Glutamatergic neuron (in vitro differentiated cells): ENCODE measurements at regions not wholly inside any gene's neighbourhood (a gene's known extent, or its start where the extent isn't known, plus 50 kb on each side); places are given as distances from the start of the nearest gene placed in this dataset.

Source experiments
- DNase-seq: peaks from one replicate; pipeline ENCODE4 v3.0.0; 2022
- H3K27ac Mint-ChIP-seq: one replicate; pipeline ENCODE4 v1.8.0; 2020; ENCODE audit warnings: mild to moderate bottlenecking, mixed read lengths, inconsistent platforms; ENCODE audit not compliant: unreplicated experiment
- H3K27me3 Mint-ChIP-seq: one replicate; pipeline ENCODE4 v1.8.0; 2020; ENCODE audit warnings: mild to moderate bottlenecking, moderate library complexity, mixed read lengths, inconsistent platforms; ENCODE audit not compliant: unreplicated experiment
- H3K36me3 Mint-ChIP-seq: one replicate; pipeline ENCODE4 v1.8.0; 2020; ENCODE audit warnings: mild to moderate bottlenecking, mixed read lengths, inconsistent platforms; ENCODE audit not compliant: unreplicated experiment
- H3K4me1 Mint-ChIP-seq: one replicate; pipeline ENCODE4 v1.8.0; 2020; ENCODE audit warnings: mild to moderate bottlenecking, low read depth, mixed read lengths, inconsistent platforms; ENCODE audit not compliant: unreplicated experiment
- H3K4me3 Mint-ChIP-seq: one replicate; pipeline ENCODE4 v1.8.0; 2020; ENCODE audit warnings: mild to moderate bottlenecking, mixed read lengths, inconsistent platforms; ENCODE audit not compliant: unreplicated experiment
- H3K9me3 Mint-ChIP-seq: one replicate; pipeline ENCODE4 v1.8.0; 2020; ENCODE audit warnings: mild to moderate bottlenecking, moderate library complexity, mixed read lengths, inconsistent platforms; ENCODE audit not compliant: unreplicated experiment
- CTCF ChIP-seq: fragments of 200-600 bp; sonication (generic); IDR thresholded peaks from one replicate; pipeline ENCODE4 v1.5.0; 2021; ENCODE audit not compliant: partially characterized antibody, unreplicated experiment

- no peaks in the 10 kb centered on the region for H3K27me3 Mint-ChIP-seq
- no peak overlapping the region for H3K27ac Mint-ChIP-seq
- peaks cover 9% of the 10 kb centered on the region for H3K4me1 Mint-ChIP-seq
- TF ChIP-seq CTCF: no peak
- DNase-seq: no peak
- H3K4me3 Mint-ChIP-seq: no peak overlapping the region
- H3K9me3 Mint-ChIP-seq: peaks cover 3% of the 10 kb centered on the region
- no peaks in the 10 kb centered on the region for H3K36me3 Mint-ChIP-seq
Observed at GRCh38 chr13:53101883-53102282, 73.3 kb downstream of the OLFM4 start.

- Mint-ChIP-seq H3K27me3 (no peaks in the 10 kb centered on the region), H3K27ac (no peak overlapping the region), H3K9me3 (peaks cover 2% of the 10 kb centered on the region), H3K4me3 (no peak overlapping the region), H3K4me1 (peaks cover 9% of the 10 kb centered on the region), H3K36me3 (no peaks in the 10 kb centered on the region)
- DNase-seq: no peak
- TF ChIP-seq CTCF: no peak
Observed at GRCh38 chr13:53104136-53104535, 75.5 kb downstream of the OLFM4 start.

GRCh38 chr13:53105477-53105876 is 76.9 kb downstream of the OLFM4 start:
- peaks cover 2% of the 10 kb centered on the region for H3K9me3 Mint-ChIP-seq
- H3K27ac Mint-ChIP-seq: no peak overlapping the region
- no peak overlapping the region for H3K4me3 Mint-ChIP-seq
- no peaks in the 10 kb centered on the region for H3K36me3 Mint-ChIP-seq
- no peak for DNase-seq
- H3K4me1 Mint-ChIP-seq: peaks cover 12% of the 10 kb centered on the region
- TF ChIP-seq CTCF: no peak
- no peaks in the 10 kb centered on the region for H3K27me3 Mint-ChIP-seq

GRCh38 chr13:53105890-53106289 is 77.3 kb downstream of the OLFM4 start:
- no peak for DNase-seq
- peaks cover 2% of the 10 kb centered on the region for H3K9me3 Mint-ChIP-seq
- no peak overlapping the region for H3K27ac Mint-ChIP-seq
- H3K36me3 Mint-ChIP-seq: no peaks in the 10 kb centered on the region
- peak overlapping the region; percentile 31 for H3K4me3 Mint-ChIP-seq
- no peak for TF ChIP-seq CTCF
- no peaks in the 10 kb centered on the region for H3K27me3 Mint-ChIP-seq
- H3K4me1 Mint-ChIP-seq: peaks cover 13% of the 10 kb centered on the region

GRCh38 chr13:53110181-53110580 is 81.6 kb downstream of the OLFM4 start:
- no peak overlapping the region for H3K4me3 Mint-ChIP-seq
- H3K36me3 Mint-ChIP-seq: no peaks in the 10 kb centered on the region
- H3K27ac Mint-ChIP-seq: no peak overlapping the region
- no peak for DNase-seq
- TF ChIP-seq CTCF: no peak
- H3K27me3 Mint-ChIP-seq: no peaks in the 10 kb centered on the region
- H3K4me1 Mint-ChIP-seq: peaks cover 20% of the 10 kb centered on the region
- H3K9me3 Mint-ChIP-seq: peaks cover 2% of the 10 kb centered on the region
